HG03558 (cell line): ENCODE measurements at regions not wholly inside any gene's neighbourhood (a gene's known extent, or its start where the extent isn't known, plus 50 kb on each side); places are given as distances from the start of the nearest gene placed in this dataset.
"Not testable (repeated sequence)": the region's sequence is repeated elsewhere in the genome, so short reads cannot be mapped to it uniquely, and the experiment has no call there.

Experiments used
- ATAC-seq: cut with Tn5 transposase; IDR thresholded peaks from one replicate; pipeline ENCODE4 v1.9.1; 2021; ENCODE audit warnings: moderate number of reproducible peaks; ENCODE audit not compliant: unreplicated experiment; ENCODE audit errors: extremely low read depth

DNA sequence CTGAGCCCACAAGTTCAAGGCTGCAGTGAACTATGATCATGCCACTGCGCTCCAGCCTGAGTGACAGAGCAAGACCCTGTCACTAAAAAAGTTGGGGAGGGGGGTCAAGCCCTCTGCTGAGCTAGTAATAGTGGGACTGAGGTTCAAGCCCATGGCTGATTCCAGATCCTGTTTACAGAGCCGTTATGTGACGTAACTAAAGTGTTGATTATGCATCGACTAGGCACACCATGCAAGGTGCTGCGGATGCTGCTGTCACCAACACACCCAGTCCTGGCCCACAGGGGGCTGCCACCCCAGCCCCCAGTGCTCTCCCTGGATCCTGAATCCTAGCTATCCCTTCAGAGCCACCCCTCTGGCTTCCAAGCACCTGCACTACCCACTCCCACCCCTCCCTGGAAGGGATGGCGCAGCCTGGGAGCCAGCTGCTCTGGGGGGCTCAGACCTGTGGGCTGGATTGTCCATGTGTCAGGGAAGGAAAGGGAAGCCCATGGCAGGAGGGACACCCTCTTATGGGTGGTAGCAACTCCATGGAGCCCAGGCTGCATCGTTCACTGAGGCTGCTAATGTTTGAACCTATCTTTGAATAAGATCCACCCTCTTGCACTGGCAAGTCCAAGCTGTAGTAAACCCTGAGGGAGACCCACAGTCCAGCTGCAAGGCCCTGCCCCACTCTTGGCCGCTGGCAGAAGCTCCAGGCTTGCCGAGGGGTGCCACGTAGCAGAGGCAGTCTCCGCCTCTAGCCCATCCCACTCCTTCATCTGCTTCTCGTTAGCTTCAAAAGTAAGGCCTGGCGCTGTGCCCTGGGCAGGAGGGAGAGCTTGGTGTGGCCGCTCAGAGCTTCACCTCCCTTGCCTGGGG, 95.0 kb downstream of the SNX5 start:
- ATAC-seq: no peak

DNA sequence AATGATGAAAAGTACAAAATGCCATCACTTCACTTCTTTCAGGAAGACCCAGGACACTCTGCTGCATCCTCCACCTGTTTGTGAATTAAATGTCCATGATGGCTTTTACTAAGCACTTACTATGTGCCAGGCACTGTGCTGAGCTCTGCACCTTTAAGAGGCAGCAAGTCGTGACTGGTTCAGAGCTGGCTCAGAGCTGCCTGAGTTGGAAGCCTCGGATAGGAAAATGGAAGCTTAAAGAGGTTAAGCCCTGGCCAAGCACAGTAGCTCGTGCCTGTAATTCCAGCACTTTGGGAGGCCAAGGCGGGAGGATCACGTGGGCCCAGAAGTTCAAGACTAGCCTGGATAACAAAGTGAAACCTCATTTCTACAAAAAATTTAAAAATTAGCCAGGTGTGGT, 95.6 kb downstream of the SNX5 start:
- no peak for ATAC-seq

DNA sequence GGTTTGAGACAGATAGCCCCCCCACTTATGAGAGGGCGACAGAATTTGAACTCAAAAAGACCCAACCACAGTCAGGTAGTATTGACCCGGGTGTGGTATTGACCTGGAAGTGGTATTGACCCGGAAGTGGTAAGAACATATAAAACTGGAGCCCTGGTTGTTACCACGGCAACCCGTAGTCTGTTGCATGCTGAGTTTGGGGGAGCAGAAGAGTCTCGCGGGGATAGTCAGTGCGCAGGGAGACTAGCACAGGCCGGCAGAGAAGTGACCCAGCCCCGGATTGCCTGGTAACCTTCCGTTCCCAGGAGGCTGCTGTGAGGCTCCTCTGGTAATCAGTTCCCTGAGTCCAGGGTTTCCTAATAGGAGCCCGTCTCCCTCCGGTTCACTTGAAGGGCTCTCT, 96.2 kb downstream of the SNX5 start:
- ATAC-seq: no peak

DNA sequence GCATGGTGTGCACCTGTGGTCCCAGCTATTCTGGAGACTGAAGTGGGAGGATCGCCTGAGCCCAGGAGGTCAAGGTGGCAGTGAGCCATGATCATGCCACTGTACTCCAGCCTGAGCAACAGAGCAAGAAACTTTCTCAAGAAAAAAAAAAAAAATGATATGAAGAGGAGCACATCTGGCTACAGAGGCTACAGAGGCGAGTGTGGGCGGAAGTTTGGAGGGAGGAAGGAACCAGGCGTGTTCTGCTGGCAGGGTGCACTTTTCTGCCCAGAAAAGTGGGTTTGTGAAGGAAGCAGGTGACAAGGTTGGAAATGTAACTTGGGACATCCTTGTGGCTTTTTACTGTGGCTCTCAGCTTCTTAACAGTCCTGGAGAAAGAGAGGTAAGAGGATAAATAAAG, 96.7 kb downstream of the SNX5 start:
- ATAC-seq: no peak

DNA sequence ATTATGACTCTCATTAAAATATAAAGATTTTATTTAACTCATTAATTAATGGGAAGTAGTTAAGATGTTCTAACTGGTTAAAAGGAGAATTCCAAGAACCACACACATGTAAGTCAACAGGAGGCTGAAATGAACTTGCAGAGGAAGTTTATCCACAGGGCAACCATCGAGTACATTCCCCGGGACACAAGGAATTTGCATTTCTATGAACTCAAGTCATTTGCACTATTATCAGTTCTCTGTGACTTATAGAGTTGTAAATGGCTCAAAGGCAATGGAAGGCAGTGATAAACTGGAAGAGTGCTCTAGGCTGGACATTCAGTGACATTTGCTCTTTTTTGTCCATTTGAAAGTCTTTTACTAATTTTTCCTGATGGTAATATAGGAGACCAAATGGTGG, 97.4 kb downstream of the SNX5 start:
- no peak for ATAC-seq

DNA sequence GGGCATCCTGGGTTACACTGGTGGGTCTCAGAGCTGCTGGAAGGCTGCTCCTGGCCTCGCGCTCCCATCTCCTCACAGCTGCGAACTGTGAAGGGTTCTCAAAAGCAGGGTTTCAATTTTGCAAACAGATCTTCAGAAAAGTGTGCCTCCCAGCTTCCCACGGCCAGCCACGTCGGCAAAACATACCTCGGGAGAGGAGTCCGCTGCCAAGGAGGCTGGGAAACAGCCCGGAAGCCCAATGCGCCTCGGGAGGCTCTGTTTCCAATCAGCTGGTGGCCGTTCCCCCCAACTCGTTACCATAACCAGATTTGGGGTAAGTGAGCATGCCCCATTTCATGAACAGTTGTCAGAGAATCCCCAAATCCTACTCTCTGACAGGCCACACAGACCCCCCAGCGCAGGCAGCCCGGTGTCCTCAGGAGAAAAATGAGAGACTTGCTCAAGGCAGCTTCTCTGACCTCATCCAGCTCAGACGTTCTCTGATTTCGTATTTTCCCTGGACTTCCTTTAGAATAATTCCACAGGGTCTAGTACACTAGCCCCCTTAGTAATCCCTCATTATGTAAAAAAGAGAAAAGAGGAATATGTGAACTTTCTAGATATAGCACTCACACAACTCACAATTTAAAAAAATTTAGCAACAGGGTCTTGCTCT, 98.4 kb downstream of the SNX5 start:
- no peak for ATAC-seq

DNA sequence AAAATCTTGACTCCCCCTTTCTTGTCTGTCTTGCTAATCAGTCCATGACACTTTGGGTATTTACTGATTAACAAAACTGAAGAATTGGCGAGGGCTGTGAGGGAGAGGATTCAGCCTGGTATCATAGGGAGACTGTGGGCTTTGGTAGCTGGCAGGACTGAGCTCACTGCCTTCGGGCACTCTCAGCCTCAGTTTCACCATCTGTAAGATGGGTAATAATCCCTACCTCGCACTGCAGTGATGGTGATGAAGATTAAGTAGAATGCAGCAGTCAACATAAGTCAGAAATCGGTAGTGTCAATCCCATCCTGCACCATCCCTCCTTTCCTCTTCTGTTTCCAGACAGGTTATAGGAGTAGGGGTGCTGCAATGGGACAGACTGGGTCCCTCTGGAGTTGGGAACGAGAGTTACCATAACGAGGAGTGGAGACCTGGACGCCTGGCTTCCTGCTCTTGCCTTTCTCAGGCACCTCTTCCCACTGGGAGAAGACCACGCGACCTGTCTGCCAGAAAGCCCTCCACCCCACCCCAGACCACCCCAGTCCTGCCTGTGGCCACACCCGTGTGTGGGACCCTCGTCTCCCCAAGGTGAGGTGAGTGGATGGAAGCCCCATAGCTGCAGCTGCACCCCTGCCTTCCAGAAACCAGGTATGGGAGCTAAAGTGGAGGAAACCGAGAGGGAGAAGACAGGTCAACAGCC, 99.1 kb downstream of the SNX5 start:
- no peak for ATAC-seq

DNA sequence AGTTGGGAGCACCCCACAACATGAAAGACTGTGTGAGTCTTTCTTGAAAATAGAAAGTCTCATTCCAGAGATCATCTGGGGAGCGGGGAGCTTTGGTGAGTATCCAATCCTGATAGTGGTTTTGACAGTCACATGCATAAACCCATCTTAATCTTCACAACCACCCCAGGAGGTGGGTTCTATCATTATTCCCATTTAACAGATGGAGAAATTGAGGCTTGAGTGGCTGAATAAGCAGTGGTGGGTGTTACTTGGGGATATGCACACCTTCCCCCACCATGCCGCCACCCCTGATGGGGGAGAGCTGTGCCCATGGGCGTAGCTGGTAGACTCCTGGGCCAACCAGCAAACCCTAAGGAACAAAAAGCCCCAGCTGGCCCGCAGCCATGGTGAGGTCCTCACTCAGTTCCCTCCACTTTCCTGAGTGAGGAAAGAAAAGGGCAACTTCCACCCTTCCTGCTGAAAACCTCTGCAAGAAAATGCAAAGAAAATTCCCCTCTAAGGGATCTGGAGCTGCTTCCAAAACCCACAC, 99.8 kb downstream of the SNX5 start:
- no peak for ATAC-seq

DNA sequence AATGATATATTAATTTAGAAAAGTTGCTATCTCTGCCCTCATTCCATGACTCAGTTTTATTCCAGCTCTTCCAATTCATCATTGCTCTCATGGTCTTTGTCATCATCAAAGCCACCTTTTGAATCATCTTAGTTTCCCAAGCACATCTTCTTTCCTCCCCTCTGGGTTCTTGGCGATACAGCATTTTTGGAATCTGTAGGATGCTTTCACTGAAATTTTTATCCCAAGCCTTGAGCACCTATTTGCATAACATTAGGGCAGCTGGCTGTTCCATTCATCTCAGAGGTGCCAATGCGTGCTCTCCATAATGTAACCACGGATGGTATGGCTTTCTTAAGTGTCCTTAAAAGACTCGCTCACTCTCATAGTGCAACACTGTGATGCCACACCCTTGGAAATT, 100.4 kb downstream of the SNX5 start:
- ATAC-seq: no peak

DNA sequence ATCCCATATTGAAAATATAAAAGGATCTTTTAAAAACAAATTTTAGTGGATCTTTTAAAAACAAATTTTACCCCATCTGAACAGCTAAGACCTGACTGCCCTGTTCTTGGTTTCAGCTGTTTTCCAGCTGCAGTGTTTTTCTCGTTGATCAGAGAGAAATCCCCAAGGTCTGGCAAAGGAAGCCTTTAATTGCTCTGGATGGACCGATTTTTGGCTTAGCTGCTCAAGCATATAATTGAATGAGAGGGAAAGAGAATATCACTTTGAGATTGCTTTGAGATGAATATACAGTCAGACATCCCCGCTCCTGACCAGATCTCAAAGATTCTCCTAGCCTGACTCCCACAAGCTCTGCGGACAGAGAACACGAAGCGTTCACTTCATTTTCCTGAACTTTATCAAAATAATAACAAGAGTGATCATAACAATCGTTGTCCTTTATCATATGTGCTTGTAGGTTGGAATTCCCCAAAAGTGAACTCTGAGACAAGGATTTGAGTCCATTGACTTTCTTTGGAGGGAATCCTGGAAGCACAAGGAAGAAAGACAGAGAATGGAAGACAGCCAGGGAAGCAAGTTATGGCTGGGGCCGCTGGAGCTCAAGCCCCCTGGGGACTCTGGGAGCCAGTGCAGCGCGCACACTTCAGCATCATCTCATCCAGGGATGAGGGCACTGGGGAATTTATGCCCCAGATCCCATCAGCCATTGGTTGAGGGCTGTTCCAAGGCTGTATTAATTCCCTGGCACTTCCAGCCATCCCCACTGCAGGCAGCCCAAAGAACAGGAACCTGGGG, 101.3 kb downstream of the SNX5 start:
- no peak for ATAC-seq

DNA sequence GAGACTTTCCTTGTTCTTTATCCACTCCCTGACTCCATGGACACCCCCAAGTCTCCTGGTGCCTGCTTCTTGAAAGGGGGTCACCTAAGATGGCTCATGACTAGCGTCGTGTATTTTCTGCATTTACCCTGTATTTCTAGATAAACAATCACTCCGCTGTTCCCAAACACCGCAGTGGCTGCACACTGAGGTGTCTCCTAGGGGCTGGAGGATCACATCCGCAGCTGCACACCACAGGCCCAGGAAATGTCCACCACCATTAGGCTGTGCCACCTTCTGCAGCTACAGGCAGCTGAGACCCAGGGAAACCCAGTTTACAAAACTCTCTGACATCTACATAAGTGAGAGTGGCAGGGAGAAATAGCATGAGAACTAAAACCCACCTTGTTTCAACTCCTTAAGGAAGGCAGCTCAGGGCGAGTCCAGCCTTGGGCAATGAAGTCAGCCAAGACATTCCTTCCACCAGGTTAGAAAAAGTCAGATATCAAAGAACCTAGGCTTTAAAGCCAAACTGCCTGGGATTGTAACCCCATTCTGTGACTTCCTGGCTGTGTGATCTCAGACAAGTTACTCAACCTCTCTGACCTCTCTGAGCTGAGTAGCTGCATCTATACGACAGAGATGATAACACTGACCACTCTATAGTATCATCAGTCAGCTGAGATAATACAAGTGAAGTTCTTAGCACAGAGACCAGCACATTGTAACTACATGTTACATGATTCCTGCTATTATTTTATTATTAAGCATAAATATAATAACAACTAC, 102.2 kb downstream of the SNX5 start:
- ATAC-seq: no peak

DNA sequence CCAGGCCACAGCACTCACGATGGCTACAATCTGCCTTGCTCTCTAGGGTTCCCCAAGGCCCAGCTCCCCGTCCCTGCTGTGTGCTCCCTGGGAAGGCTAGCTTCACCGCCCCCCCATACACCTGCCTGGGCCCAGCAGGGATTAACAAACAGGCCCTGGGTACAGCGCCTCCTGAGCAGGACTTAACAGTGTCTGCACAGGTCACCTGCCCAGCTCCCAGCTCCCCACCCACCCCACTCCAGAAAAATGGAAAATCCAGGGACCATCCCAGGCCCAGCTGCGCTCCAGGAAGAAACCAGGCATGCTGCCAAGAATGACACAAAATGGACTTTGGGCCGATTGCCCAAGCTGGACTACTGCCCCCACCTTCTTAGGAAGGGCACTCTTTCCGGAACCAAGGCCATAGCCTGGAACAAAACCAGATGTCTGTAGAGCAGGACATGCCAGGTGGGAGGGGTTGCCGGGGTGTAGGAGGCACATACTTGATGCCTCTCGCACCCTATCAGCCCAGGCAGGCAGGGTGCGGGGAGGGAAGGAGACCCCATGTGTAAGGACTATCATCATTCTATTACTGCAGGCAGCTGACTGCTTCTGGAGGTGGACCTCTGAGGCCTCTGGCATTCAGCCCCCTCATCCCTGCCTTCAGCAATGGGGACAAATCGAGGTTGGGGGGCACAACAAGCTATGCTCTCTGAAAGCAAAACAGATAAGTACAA, 104.9 kb downstream of the SNX5 start:
- ATAC-seq: no peak

DNA sequence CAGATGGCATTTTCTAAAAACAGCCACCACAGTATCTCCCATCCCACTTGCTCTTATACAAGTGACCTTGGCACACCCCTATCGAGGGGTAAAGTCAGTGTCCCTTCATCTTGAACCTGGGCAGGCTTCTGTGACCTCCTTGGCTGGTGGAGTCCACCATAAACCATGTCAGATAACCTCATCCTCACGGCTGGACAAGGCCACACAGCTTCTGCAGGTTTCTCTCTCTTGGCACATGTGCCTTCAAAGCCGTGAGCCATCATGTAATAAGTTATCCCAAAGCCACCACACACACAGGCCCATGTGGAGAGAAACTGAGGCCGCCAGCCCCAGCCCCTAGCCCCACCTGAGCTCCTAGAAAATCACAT, 105.4 kb downstream of the SNX5 start:
- no peak for ATAC-seq

DNA sequence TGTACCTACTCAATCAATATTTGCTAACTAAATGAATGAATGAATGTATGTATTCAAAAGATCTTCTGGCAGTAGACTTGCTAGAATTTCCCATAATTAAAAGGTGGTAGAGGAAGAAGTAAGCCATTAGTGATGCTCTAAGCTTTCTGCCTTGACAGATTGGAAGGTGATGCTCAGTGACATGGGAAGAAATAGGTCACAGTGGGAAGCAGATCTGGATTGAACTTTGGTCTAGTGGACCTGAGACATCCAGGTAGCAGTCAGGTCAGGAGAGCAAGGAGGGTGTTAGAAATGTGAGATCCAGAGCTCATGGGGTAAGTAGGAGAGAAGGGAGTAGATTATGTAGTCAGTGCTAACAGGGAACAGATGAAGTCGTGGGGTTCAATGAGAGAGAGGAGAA, 106.4 kb downstream of the SNX5 start:
- ATAC-seq: no peak

DNA sequence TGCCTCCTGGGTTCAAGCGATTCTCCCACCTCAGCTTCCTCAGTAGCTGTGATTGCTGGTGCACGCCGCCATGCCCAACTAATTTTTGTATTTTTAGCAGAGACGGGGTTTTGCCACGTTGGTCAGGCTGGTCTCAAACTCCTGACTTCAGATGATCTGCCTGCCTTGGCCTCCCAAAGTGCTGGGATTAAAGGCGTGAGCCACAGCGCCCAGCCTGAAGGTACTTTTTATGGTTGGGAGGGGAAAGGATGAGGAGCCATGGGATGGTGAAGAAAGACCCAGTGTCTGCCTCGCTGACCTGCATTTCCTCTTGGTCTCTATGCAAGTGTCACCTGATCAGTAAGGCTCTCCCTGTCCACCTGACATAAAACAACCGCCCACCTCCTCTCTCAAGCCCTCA, 107.0 kb downstream of the SNX5 start:
- not testable (repeated sequence) for ATAC-seq

DNA sequence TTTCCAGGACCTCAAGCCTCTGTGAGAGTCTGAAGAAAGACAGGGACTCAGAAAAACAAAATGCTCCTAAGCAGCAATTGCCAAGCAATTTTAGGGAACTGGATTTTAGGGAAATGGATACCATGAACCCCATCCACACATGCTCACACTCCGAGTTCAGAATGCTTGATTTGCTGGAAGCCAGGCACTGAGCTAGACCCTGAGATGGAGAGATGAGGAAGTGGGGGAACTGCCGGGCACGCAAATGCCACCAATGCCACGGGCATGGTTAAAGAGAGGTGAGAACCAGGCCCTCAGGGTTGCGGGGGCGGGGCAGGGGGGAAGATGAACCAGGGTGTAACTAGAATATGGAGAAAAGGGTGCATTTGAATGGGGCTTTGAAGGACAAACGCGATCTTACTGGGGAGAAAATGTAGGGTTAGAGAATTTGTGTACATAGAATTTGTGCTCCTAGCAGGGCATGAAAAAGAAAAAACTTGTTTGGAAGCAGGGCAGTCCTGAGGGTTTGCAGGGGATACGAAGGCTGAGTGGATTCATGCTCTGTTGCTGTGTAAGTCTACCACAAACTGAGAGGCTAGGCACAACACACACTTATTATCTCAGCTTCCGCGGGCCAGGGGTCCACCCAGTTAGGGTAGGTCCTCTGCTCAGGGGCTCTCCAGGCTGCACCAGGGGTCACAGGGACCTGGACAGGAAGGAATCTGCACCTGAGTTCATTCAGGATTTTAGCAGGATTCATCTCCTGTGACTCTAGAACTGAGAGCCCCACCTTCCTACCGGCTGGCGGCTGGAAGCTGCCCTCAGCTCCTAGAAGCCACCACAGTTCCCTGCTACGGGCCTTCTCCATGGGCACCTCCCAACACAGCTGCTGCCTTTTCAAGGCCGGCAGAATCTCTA, 108.0 kb downstream of the SNX5 start:
- ATAC-seq: no peak

DNA sequence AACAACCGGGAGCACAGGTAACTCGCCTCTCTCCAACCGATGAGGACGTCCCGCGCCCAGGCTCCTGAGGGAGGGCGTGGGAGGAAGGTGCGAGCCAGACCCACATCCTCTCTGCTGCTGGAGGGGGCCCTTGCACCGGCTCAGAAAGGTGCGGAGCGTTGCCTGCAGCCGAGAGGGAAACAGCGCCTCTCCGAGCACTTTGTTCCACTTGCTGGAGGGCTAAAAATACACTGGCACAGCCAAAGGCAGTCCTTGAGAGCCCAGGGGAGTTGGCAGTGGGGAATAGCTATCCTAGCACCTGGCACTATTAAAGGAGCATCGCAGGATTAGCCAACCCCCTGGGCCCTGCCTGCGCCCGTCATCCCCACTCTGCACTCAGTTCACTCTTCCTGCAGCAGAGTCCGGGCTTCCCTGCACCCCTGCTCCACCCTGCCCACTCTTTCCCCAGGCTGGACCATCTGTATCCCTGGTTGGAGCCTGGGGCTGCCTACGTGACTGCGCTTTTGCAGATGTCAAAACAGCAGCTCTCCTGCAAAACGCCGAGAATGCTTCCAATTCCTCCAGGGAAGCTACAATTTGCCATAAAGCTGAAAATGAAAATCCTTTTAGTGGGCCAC, 108.9 kb downstream of the SNX5 start:
- ATAC-seq: no peak
